ENCODE measurements at regions not wholly inside any gene's neighbourhood (a gene's known extent, or its start where the extent isn't known, plus 50 kb on each side); places are given as distances from the start of the nearest gene placed in this dataset.

GRCh38 chr16:35311475-35311874, 1852.1 kb downstream of the TP53TG3F start:
- Mint-ChIP-seq H3K36me3 (ENCODE audit: low read depth) (no peaks in the 10 kb centered on the region), H3K4me1 (ENCODE audit: low read depth) (no peaks in the 10 kb centered on the region), H3K27ac (ENCODE audit: unreplicated experiment) (no peak overlapping the region), H3K9me3 (ENCODE audit: low read depth) (peaks cover 54% of the 10 kb centered on the region), H3K27me3 (ENCODE audit: low read depth) (no peaks in the 10 kb centered on the region), H3K4me3 (ENCODE audit: unreplicated experiment) (no peak overlapping the region)
- no peak for TF ChIP-seq CTCF (IDR thresholded peaks at IDR 0.05)
- DNase-seq (ENCODE audit: low spot score): no peak

GRCh38 chr16:35314298-35314697, 1854.9 kb downstream of the TP53TG3F start:
- TF ChIP-seq CTCF (IDR thresholded peaks at IDR 0.05): no peak
- Mint-ChIP-seq H3K27me3 (ENCODE audit: low read depth) (no peaks in the 10 kb centered on the region), H3K9me3 (ENCODE audit: low read depth) (peaks cover 57% of the 10 kb centered on the region), H3K4me1 (ENCODE audit: low read depth) (no peaks in the 10 kb centered on the region), H3K36me3 (ENCODE audit: low read depth) (no peaks in the 10 kb centered on the region), H3K27ac (ENCODE audit: unreplicated experiment) (no peak overlapping the region), H3K4me3 (ENCODE audit: unreplicated experiment) (no peak overlapping the region)
- no peak for DNase-seq (ENCODE audit: low spot score)

GRCh38 chr16:35319536-35320192, 1860.3 kb downstream of the TP53TG3F start:
- Mint-ChIP-seq H3K4me3 (ENCODE audit: unreplicated experiment) (no peak overlapping the region), H3K27me3 (ENCODE audit: low read depth) (no peaks in the 10 kb centered on the region), H3K4me1 (ENCODE audit: low read depth) (no peaks in the 10 kb centered on the region), H3K27ac (ENCODE audit: unreplicated experiment) (no peak overlapping the region), H3K9me3 (ENCODE audit: low read depth) (peaks cover 43% of the 10 kb centered on the region), H3K36me3 (ENCODE audit: low read depth) (no peaks in the 10 kb centered on the region)
- TF ChIP-seq CTCF (IDR thresholded peaks at IDR 0.05): no peak
- DNase-seq (ENCODE audit: low spot score): no peak

- DNase-seq (ENCODE audit: low spot score): no peak
- no peak for TF ChIP-seq CTCF (IDR thresholded peaks at IDR 0.05)
- H3K27ac Mint-ChIP-seq (ENCODE audit: unreplicated experiment): no peak overlapping the region
- H3K9me3 Mint-ChIP-seq (ENCODE audit: low read depth): peaks cover 52% of the 10 kb centered on the region
- H3K27me3 Mint-ChIP-seq (ENCODE audit: low read depth): no peaks in the 10 kb centered on the region
- no peaks in the 10 kb centered on the region for H3K4me1 Mint-ChIP-seq (ENCODE audit: low read depth)
- H3K4me3 Mint-ChIP-seq (ENCODE audit: unreplicated experiment): no peak overlapping the region
- H3K36me3 Mint-ChIP-seq (ENCODE audit: low read depth): no peaks in the 10 kb centered on the region
These were observed 1866.5 kb downstream of the TP53TG3F start for GRCh38 chr16:35325936-35326335.

- Mint-ChIP-seq H3K27me3 (ENCODE audit: low read depth) (no peaks in the 10 kb centered on the region), H3K4me1 (ENCODE audit: low read depth) (no peaks in the 10 kb centered on the region), H3K4me3 (ENCODE audit: unreplicated experiment) (no peak overlapping the region), H3K36me3 (ENCODE audit: low read depth) (no peaks in the 10 kb centered on the region), H3K9me3 (ENCODE audit: low read depth) (peaks cover 58% of the 10 kb centered on the region), H3K27ac (ENCODE audit: unreplicated experiment) (no peak overlapping the region)
- no peak for TF ChIP-seq CTCF (IDR thresholded peaks at IDR 0.05)
- DNase-seq (ENCODE audit: low spot score): no peak
These were observed 1879.9 kb downstream of the TP53TG3F start for GRCh38 chr16:35339337-35339736.

All from chondrocyte (in vitro differentiated cells).